ENCODE measurements at regions not wholly inside any gene's neighbourhood (a gene's known extent, or its start where the extent isn't known, plus 50 kb on each side); places are given as distances from the start of the nearest gene placed in this dataset.

DNA sequence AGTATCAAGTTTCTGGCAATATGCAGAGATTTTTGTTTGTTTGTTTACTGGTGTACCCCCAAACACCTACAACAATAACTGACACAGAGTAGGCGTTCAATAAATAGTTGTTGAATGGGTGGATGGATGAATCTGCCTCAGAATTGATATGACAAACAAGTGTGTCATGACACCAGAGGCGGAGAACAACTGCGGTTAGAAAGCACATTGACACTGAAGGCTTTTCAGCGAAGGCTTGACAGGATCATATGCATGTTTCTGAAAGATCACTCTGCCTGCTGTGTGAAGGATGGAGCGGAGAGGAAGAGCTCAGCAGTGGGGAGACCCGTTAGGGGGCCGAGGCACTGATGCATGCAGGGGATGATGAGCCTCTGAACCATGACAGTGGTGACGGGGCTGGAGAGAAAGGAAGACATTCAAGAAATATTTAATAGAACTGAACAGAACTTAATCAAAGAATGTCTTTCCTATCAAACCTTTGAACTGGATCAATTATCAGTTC lies 108.5 kb upstream of the USP47 start:
- H3K9me1 ChIP-seq (ENCODE audit: insufficient read depth, low read length): 0 out of 2 replicates have a peak, but pooled peaks cover 3% of the 10 kb centered on the region
- no peak overlapping the region for H3K18ac ChIP-seq (ENCODE audit: low read depth, low read length)
- dilution Hi-C loops (cut with HindIII; ENCODE audit: low sequenced_read_pairs, unreplicated experiment): no loop called here
- H2AFZ ChIP-seq (replicated peaks; ENCODE audit: low read length, poor library complexity): no peak overlapping the region
- no peaks in the 10 kb centered on the region for H3K4me1 ChIP-seq (ENCODE audit: control insufficient read depth, insufficient read depth, low read length)
- H2BK5ac ChIP-seq (ENCODE audit: low read depth, low read length, poor library complexity, severe bottlenecking): no peak overlapping the region
- H3K14ac ChIP-seq (replicated peaks; ENCODE audit: low read depth, low read length): no peak overlapping the region
- POLR2A ChIA-PET (ENCODE audit: unreplicated experiment): no interaction called here
- no peaks in the 10 kb centered on the region for H3K36me3 ChIP-seq (ENCODE audit: control insufficient read depth, insufficient read depth, low read length)
- H3K4me2 ChIP-seq (ENCODE audit: low read depth, low read length): no peak overlapping the region
- no peak overlapping the region for H2BK15ac ChIP-seq (ENCODE audit: low read depth, low read length)
- in situ Hi-C loops (cut with MboI; ENCODE audit: low sequenced_read_pairs): no loop called here
- H3K4ac ChIP-seq (ENCODE audit: low read depth, low read length): no peak overlapping the region
- no peak overlapping the region for H2BK20ac ChIP-seq (ENCODE audit: low read depth, low read length)
- intact Hi-C loops (cut with micrococcal nuclease): no loop called here
- no peak overlapping the region for H3K56ac ChIP-seq (ENCODE audit: extremely low read depth, insufficient read depth, low read length)
- no peak overlapping the region for H2BK120ac ChIP-seq (ENCODE audit: low read depth, low read length)
- no TSS peak for BruUV-seq (replicated peaks)
- no peak overlapping the region for H3K23ac ChIP-seq (ENCODE audit: low read depth, low read length)
- H4K91ac ChIP-seq (ENCODE audit: insufficient read depth, low read depth, low read length): no peak overlapping the region
- H4K20me1 ChIP-seq (ENCODE audit: insufficient read depth, low read length): no peaks in the 10 kb centered on the region
- H3K9ac ChIP-seq (ENCODE audit: low read depth, low read length): no peak overlapping the region
- no peak overlapping the region for H4K5ac ChIP-seq (ENCODE audit: low read depth, low read length)
- H3K27ac ChIP-seq (ENCODE audit: insufficient read depth, low read length): no peak overlapping the region
- no peaks in the 10 kb centered on the region for H3K9me3 ChIP-seq (ENCODE audit: control insufficient read depth, insufficient read depth, low read length)
- TF ChIP-seq CTCF (conservative IDR thresholded peaks at IDR 0.05; ENCODE audit: low read depth, low read length) (no peak), CHD1 (IDR thresholded peaks at IDR 0.05; ENCODE audit: low read depth, low read length) (no peak), MAFK (IDR thresholded peaks at IDR 0.05; ENCODE audit: low read depth, low read length) (no peak), RFX5 (IDR thresholded peaks at IDR 0.05; ENCODE audit: low read depth, low read length) (no peak), RCOR1 (IDR thresholded peaks at IDR 0.05; ENCODE audit: insufficient replicate concordance, low read length) (no peak), USF2 (IDR thresholded peaks at IDR 0.05; ENCODE audit: low read depth, low read length) (no peak), MAZ (IDR thresholded peaks at IDR 0.05; ENCODE audit: borderline replicate concordance, low read depth, low read length) (no peak), RAD21 (IDR thresholded peaks at IDR 0.05; ENCODE audit: low read length) (no peak), NFE2L2 (IDR thresholded peaks at IDR 0.05; ENCODE audit: low read depth, low read length) (no peak), POLR2A (IDR thresholded peaks at IDR 0.05; ENCODE audit: low read depth, low read length) (no peak), SMC3 (IDR thresholded peaks at IDR 0.05; ENCODE audit: low read depth, low read length) (no peak), FOS (IDR thresholded peaks at IDR 0.05; ENCODE audit: low read depth, low read length) (no peak), CEBPB (IDR thresholded peaks at IDR 0.05; ENCODE audit: low read depth, low read length) (no peak)
- TF ChIP-seq, protein P1, sequence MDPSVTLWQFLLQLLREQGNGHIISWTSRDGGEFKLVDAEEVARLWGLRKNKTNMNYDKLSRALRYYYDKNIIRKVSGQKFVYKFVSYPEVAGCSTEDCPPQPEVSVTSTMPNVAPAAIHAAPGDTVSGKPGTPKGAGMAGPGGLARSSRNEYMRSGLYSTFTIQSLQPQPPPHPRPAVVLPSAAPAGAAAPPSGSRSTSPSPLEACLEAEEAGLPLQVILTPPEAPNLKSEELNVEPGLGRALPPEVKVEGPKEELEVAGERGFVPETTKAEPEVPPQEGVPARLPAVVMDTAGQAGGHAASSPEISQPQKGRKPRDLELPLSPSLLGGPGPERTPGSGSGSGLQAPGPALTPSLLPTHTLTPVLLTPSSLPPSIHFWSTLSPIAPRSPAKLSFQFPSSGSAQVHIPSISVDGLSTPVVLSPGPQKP (IDR thresholded peaks at IDR 0.05; ENCODE audit: borderline replicate concordance, low read depth, low read length): no peak
- H2AK9ac ChIP-seq (replicated peaks; ENCODE audit: low read depth, low read length, poor library complexity): no peak overlapping the region
- 58% methylated on average over 4 of the region's 8 CpGs; no CpG with 5 or more reads in 1 of the 2 experiments for WGBS, 2 experiments (ENCODE audit: extremely low coverage in 2 of 2, insufficient read length in 1 of 2)
- CTCF ChIA-PET: no interaction called here
- DNase-seq (no peak), ATAC-seq (ENCODE audit: low read depth) (no peak)
- H4K8ac ChIP-seq (ENCODE audit: low read depth in 2 of 2, low read length in 2 of 2): no peak overlapping the region
- no peak overlapping the region for H2AK5ac ChIP-seq (ENCODE audit: low read depth, low read length)
- no peak overlapping the region for H3K4me3 ChIP-seq (ENCODE audit: insufficient read depth, low read depth, low read length)
- H3K79me1 ChIP-seq (ENCODE audit: low read depth in 1 of 2, low read length in 2 of 2): no peaks in the 10 kb centered on the region
- peaks cover 18% of the 10 kb centered on the region for H3K27me3 ChIP-seq (ENCODE audit: control insufficient read depth, insufficient read depth, low read length)

All from IMR-90 (cell line).